ENCODE measurements at regions not wholly inside any gene's neighbourhood (a gene's known extent, or its start where the extent isn't known, plus 50 kb on each side); places are given as distances from the start of the nearest gene placed in this dataset.

DNA sequence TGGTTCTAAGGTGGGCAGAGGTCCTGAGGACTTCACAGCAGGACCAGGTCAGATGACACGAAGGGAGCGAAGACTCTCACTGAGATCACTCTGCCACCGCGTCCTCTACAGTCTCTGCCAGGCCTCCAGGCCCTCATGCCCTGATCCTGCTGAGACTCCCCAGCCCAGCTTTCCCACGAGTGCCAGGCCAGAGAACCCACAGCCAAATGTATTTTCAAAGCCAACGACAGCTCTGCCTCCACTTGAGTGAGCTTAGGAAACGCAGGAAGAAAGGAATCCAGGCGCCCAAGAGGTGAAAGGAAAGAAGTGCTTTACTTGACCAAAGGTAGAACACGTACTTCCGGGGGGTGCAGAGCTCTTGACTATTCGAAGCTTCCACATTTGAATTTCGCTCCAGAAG lies 275.0 kb downstream of the XXYLT1 start:
- no peaks in the 10 kb centered on the region for H3K79me2 ChIP-seq (ENCODE audit: insufficient read depth, low read length)
- WGBS (ENCODE audit: low lambda C conversion rate): 64% methylated on average over 7 of the region's 12 CpGs
- H3K4me1 ChIP-seq (ENCODE audit: insufficient read depth, low read length): peaks cover 21% of the 10 kb centered on the region
- peak overlapping the region; percentile 36; the same call in 1 of the 2 replicates for H3K4me2 ChIP-seq (ENCODE audit: low read depth, low read length)
- in situ Hi-C loops (cut with HindIII; ENCODE audit: extremely low pct_ligation_motif_present, low pct_unique_long_range_greater_than_20kb): no loop called here
- H3K4me3 ChIP-seq (replicated peaks in 1 of 3; ENCODE audit: insufficient read depth in 1 of 3, low read depth in 2 of 3, low read length in 3 of 3): no peak overlapping the region
- intact Hi-C loops (cut with micrococcal nuclease; ENCODE audit: unreplicated experiment): loop anchor here (2.0 kb wide), 1 partner anchor 313 kb away; no protein-coding TSS in a partner anchor
- H3K36me3 ChIP-seq (replicated peaks in 1 of 2; ENCODE audit: control insufficient read depth in 1 of 2, insufficient read depth in 2 of 2, low read length in 2 of 2): no peaks in the 10 kb centered on the region
- POLR2A ChIA-PET: interaction anchor here (1.0 to 1.3 kb wide), 2 partner anchors 11 to 36 kb away, joined by 3 to 4 read pairs; no protein-coding TSS in a partner anchor
- no peak for DNase-seq (ENCODE audit: low spot score)
- H4K20me1 ChIP-seq (ENCODE audit: insufficient read depth, low read length): no peaks in the 10 kb centered on the region
- TF ChIP-seq NR3C1 (CRISPR knock-in tag; IDR thresholded peaks at IDR 0.05): no peak
- TF ChIP-seq KDM3A (CRISPR knock-in tag; IDR thresholded peaks at IDR 0.05; ENCODE audit: low read depth): no peak
- no peak for TF ChIP-seq FOXC1 (CRISPR knock-in tag; IDR thresholded peaks at IDR 0.05; ENCODE audit: borderline replicate concordance)
- no peak for TF ChIP-seq TEAD3 (CRISPR knock-in tag; optimal IDR thresholded peaks at IDR 0.05; ENCODE audit: borderline replicate concordance)
- TF ChIP-seq TMF1 (CRISPR knock-in tag; IDR thresholded peaks at IDR 0.05; ENCODE audit: low read depth): no peak
- no peak for TF ChIP-seq CENPX (CRISPR knock-in tag; IDR thresholded peaks at IDR 0.05)
- no peak for TF ChIP-seq ZNF205 (CRISPR knock-in tag; IDR thresholded peaks at IDR 0.05)
- TF ChIP-seq KDM2A (CRISPR knock-in tag; IDR thresholded peaks at IDR 0.05; ENCODE audit: borderline replicate concordance, low read depth): no peak
- TF ChIP-seq, protein P1, sequence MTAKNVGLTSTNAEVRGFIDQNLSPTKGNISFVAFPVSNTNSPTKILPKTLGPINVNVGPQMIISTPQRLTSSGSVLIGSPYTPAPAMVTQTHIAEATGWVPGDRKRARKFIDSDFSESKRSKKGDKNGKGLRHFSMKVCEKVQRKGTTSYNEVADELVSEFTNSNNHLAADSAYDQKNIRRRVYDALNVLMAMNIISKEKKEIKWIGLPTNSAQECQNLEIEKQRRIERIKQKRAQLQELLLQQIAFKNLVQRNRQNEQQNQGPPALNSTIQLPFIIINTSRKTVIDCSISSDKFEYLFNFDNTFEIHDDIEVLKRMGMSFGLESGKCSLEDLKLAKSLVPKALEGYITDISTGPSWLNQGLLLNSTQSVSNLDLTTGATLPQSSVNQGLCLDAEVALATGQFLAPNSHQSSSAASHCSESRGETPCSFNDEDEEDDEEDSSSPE (CRISPR knock-in tag; IDR thresholded peaks at IDR 0.05): no peak
- no peak for TF ChIP-seq KDM4B (CRISPR knock-in tag; IDR thresholded peaks at IDR 0.05)
- TF ChIP-seq, protein P2, sequence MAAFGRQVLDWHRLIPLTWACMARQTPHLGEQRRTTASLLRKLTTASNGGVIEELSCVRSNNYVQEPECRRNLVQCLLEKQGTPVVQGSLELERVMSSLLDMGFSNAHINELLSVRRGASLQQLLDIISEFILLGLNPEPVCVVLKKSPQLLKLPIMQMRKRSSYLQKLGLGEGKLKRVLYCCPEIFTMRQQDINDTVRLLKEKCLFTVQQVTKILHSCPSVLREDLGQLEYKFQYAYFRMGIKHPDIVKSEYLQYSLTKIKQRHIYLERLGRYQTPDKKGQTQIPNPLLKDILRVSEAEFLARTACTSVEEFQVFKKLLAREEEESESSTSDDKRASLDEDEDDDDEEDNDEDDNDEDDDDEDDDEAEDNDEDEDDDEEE (CRISPR knock-in tag; IDR thresholded peaks at IDR 0.05): no peak
- no peak for TF ChIP-seq ZNF746 (CRISPR knock-in tag; IDR thresholded peaks at IDR 0.05)
- no peak for TF ChIP-seq JUNB (CRISPR knock-in tag; IDR thresholded peaks at IDR 0.05; ENCODE audit: borderline replicate concordance)
- no peak for TF ChIP-seq ZBTB1 (CRISPR knock-in tag; IDR thresholded peaks at IDR 0.05; ENCODE audit: borderline replicate concordance)
- TF ChIP-seq ZMYM4 (CRISPR knock-in tag; IDR thresholded peaks at IDR 0.05): no peak
- no peak overlapping the region for H2AFZ ChIP-seq (ENCODE audit: low read length)
- no peak overlapping the region for H3K9ac ChIP-seq (ENCODE audit: insufficient read depth, low read depth, low read length)
- peak; percentile 34 for ATAC-seq
- BruUV-seq (replicated peaks): no TSS peak
- H3K27ac ChIP-seq (ENCODE audit: extremely low read length, insufficient read depth, low read length): no peak overlapping the region
- peaks cover 0 to 9% of the 10 kb centered on the region in 2 experiments; a peak in 1 of 5 replicates for H3K27me3 ChIP-seq (ENCODE audit: control insufficient read depth in 1 of 2, insufficient read depth in 2 of 2, low read length in 2 of 2)
- FAIRE-seq: no peak
- H3K9me3 ChIP-seq (ENCODE audit: low read length): no peaks in the 10 kb centered on the region
- CTCF ChIA-PET (ENCODE audit: low intra/inter-chr PET ratio, low total read pairs): no interaction called here
